ENCODE measurements at regions not wholly inside any gene's neighbourhood (a gene's known extent, or its start where the extent isn't known, plus 50 kb on each side); places are given as distances from the start of the nearest gene placed in this dataset.

- no peak for TF ChIP-seq EZH2 (IDR thresholded peaks at IDR 0.05; ENCODE audit: borderline replicate concordance, control insufficient read depth, low read depth, low read length)
- no peak for TF ChIP-seq CTCF (IDR thresholded peaks at IDR 0.05 in 2 of 3, conservative IDR thresholded peaks at IDR 0.05 in 1 of 3; ENCODE audit: control insufficient read depth in 2 of 3, extremely low read depth in 1 of 3, insufficient read depth in 1 of 3, low read depth in 3 of 3, low read length in 3 of 3)
- no peak for TF ChIP-seq YY1 (IDR thresholded peaks at IDR 0.05; ENCODE audit: low read depth, low read length)
- no peak for TF ChIP-seq RAD21 (IDR thresholded peaks at IDR 0.05; ENCODE audit: insufficient read depth, low read depth, low read length)
- no peak for TF ChIP-seq BCL11A (IDR thresholded peaks at IDR 0.05; ENCODE audit: low read depth, low read length)
Observed at GRCh38 chr4:178745203-178745602, 1303.0 kb upstream of the AGA start.

Data from GM12878 (cell line).